HG03139 (cell line): ENCODE measurements at regions not wholly inside any gene's neighbourhood (a gene's known extent, or its start where the extent isn't known, plus 50 kb on each side); places are given as distances from the start of the nearest gene placed in this dataset.
"Not testable (repeated sequence)": the region's sequence is repeated elsewhere in the genome, so short reads cannot be mapped to it uniquely, and the experiment has no call there.

Source experiments
- ATAC-seq: cut with Tn5 transposase; IDR thresholded peaks from one replicate; pipeline ENCODE4 v1.9.1; 2021; ENCODE audit not compliant: unreplicated experiment

- no peak for ATAC-seq
Observed at GRCh38 chr3:22659651-22660475, 543.3 kb upstream of the UBE2E2 start.

GRCh38 chr3:22660606-22661005, 542.5 kb upstream of the UBE2E2 start:
- ATAC-seq: no peak

- ATAC-seq: no peak
Observed at GRCh38 chr3:22661121-22661700, 541.9 kb upstream of the UBE2E2 start.

- no peak for ATAC-seq
Observed at GRCh38 chr3:22665528-22665927, 537.6 kb upstream of the UBE2E2 start.

GRCh38 chr3:22666736-22667135, 536.4 kb upstream of the UBE2E2 start:
- no peak for ATAC-seq

GRCh38 chr3:22671848-22672247, 531.3 kb upstream of the UBE2E2 start:
- no peak for ATAC-seq

- ATAC-seq: no peak
Observed at GRCh38 chr3:22684739-22685138, 518.4 kb upstream of the UBE2E2 start.

GRCh38 chr3:22685597-22685996, 517.5 kb upstream of the UBE2E2 start:
- ATAC-seq: no peak

GRCh38 chr3:22691407-22691806, 511.7 kb upstream of the UBE2E2 start:
- ATAC-seq: no peak

- ATAC-seq: no peak
Observed at GRCh38 chr3:22691856-22692628, 511.1 kb upstream of the UBE2E2 start.

GRCh38 chr3:22700876-22701275, 502.3 kb upstream of the UBE2E2 start:
- ATAC-seq: no peak

GRCh38 chr3:22704166-22704565, 499.0 kb upstream of the UBE2E2 start:
- ATAC-seq: no peak

- ATAC-seq: no peak
Observed at GRCh38 chr3:22704571-22705354, 498.4 kb upstream of the UBE2E2 start.

- ATAC-seq: not testable (repeated sequence)
Observed at GRCh38 chr3:22706922-22707321, 496.2 kb upstream of the UBE2E2 start.

GRCh38 chr3:22713936-22714335, 489.2 kb upstream of the UBE2E2 start:
- ATAC-seq: no peak

- no peak for ATAC-seq
Observed at GRCh38 chr3:22714749-22715148, 488.4 kb upstream of the UBE2E2 start.

GRCh38 chr3:22720596-22720995, 482.5 kb upstream of the UBE2E2 start:
- ATAC-seq: no peak

- ATAC-seq: no peak
Observed at GRCh38 chr3:22724420-22724819, 478.7 kb upstream of the UBE2E2 start.

GRCh38 chr3:22728406-22728805, 474.7 kb upstream of the UBE2E2 start:
- no peak for ATAC-seq

- ATAC-seq: no peak
Observed at GRCh38 chr3:22729212-22729611, 473.9 kb upstream of the UBE2E2 start.

- ATAC-seq: no peak
Observed at GRCh38 chr3:22729981-22730380, 473.1 kb upstream of the UBE2E2 start.
